ENCODE measurements at regions not wholly inside any gene's neighbourhood (a gene's known extent, or its start where the extent isn't known, plus 50 kb on each side); places are given as distances from the start of the nearest gene placed in this dataset.

DNA sequence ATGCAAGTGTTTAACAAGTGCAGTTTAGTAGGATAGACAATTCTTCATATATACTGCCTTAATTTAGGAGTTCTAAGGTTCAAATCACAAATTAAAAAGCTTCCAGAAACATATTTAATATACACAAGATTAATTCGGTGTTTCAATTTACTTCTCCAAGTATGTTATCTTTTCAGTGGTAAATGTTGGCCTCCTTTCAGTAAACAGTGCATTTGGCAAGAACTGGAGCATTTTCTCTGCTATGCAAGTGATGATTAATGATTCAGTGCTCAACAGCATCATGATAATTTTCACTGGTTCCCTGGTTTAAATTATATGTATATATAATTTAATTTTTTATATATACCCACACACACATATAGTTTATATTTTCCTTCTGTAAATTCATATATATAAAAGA, 541.7 kb downstream of the EFNA5 start:
- Histone ChIP-seq H2BK20ac (ENCODE audit: low read depth, low read length, poor library complexity, severe bottlenecking) (no peak overlapping the region), H2BK15ac (ENCODE audit: low read depth, low read length) (no peak overlapping the region), H3K56ac (ENCODE audit: insufficient read length, low read depth, low read length) (no peak overlapping the region), H3K4ac (ENCODE audit: low read depth, low read length) (no peak overlapping the region), H4K8ac (replicated peaks; ENCODE audit: insufficient read length, low read depth, low read length) (no peak overlapping the region), H3K18ac (ENCODE audit: insufficient read length, low read depth, low read length) (no peak overlapping the region), H4K5ac (ENCODE audit: insufficient read length, low read depth, low read length) (no peak overlapping the region), H2AK5ac (ENCODE audit: insufficient read length, low read length) (no peak overlapping the region), H3K9ac (ENCODE audit: extremely low read depth, insufficient read length, low read length) (no peak overlapping the region), H3K4me1 (ENCODE audit: insufficient read depth, low read length) (no peaks in the 10 kb centered on the region), H3T11ph (ENCODE audit: low read length) (no peak overlapping the region), H3K23me2 (ENCODE audit: insufficient read length, low read depth, low read length, poor library complexity, severe bottlenecking) (no peaks in the 10 kb centered on the region), H3K4me2 (ENCODE audit: insufficient read depth, insufficient read length, low read length) (no peak overlapping the region), H4K20me1 (ENCODE audit: control insufficient read depth, insufficient read depth, insufficient read length) (no peaks in the 10 kb centered on the region), H3K27me3 (ENCODE audit: insufficient read depth, low read length) (no peaks in the 10 kb centered on the region), H2BK12ac (ENCODE audit: insufficient read length, low read depth, low read length) (no peak overlapping the region), H3K9me3 (ENCODE audit: control insufficient read depth, low read depth, low read length) (no peaks in the 10 kb centered on the region), H3K27ac (ENCODE audit: insufficient read length, low read depth, low read length) (no peak overlapping the region), H3K14ac (ENCODE audit: insufficient read depth, low read length) (no peak overlapping the region), H2AFZ (ENCODE audit: low read length) (no peak overlapping the region), H3K79me2 (ENCODE audit: insufficient read depth, low read length) (no peaks in the 10 kb centered on the region), H2BK120ac (ENCODE audit: low read depth, low read length, poor library complexity, severe bottlenecking) (no peak overlapping the region), H3K79me1 (ENCODE audit: insufficient read depth, low read depth, low read length, poor library complexity, severe bottlenecking) (no peaks in the 10 kb centered on the region), H3K23ac (ENCODE audit: insufficient read length, low read depth, low read length) (no peak overlapping the region), H2BK5ac (ENCODE audit: insufficient read length, low read length) (no peak overlapping the region), H4K91ac (ENCODE audit: insufficient read length, low read depth, low read length) (no peak overlapping the region)
- no peak for TF ChIP-seq CTCF (conservative IDR thresholded peaks at IDR 0.05)
- Mint-ChIP-seq H3K9me3 (peaks cover 10% of the 10 kb centered on the region in 2 experiments; a peak in 4 of 5 replicates), H3K27ac (no peak overlapping the region), H3K4me1 (no peaks in the 10 kb centered on the region), H3K36me3 (ENCODE audit: insufficient read depth in 1 of 3, low read depth in 3 of 3) (peaks cover 0 to 10% (median 4%) of the 10 kb centered on the region in 3 experiments; a peak in 3 of 7 replicates), H3K27me3 (ENCODE audit: low read depth) (no peaks in the 10 kb centered on the region), H3K4me3 (no peak overlapping the region)
- DNase-seq: no peak
- WGBS (ENCODE audit: extremely low coverage, insufficient read length, low lambda C conversion rate): no CpG with 5 or more reads among the region's 1 CpG
